H9 (cell line): ENCODE measurements at regions not wholly inside any gene's neighbourhood (a gene's known extent, or its start where the extent isn't known, plus 50 kb on each side); places are given as distances from the start of the nearest gene placed in this dataset.

Experiments
- DNase-seq: peaks from one replicate; pipeline ENCODE4 v3.0.0-alpha.2; 2017
- H2AFZ ChIP-seq: one replicate; pipeline ENCODE4 v1.6.1; 2013; ENCODE audit warnings: mild to moderate bottlenecking, low read length, control low read depth, moderate library complexity
- H2AK5ac ChIP-seq: 2 replicates; pipeline ENCODE4 v1.6.1; 2013; ENCODE audit warnings: low read length, control low read depth, mixed read lengths; ENCODE audit not compliant: insufficient read length
- H2BK120ac ChIP-seq: one replicate; pipeline ENCODE4 v1.6.1; 2013; ENCODE audit warnings: low read depth, mild to moderate bottlenecking, low read length, control low read depth, inconsistent platforms; ENCODE audit not compliant: poor library complexity, severe bottlenecking
- H2BK12ac ChIP-seq: 2 replicates; pipeline ENCODE4 v1.6.1; 2013; ENCODE audit warnings: low read length, control low read depth, mixed read lengths, low read depth; ENCODE audit not compliant: insufficient read length
- H2BK15ac ChIP-seq: 2 replicates; pipeline ENCODE4 v1.6.1; 2013; ENCODE audit warnings: low read depth, low read length, control low read depth
- H2BK20ac ChIP-seq: one replicate; pipeline ENCODE4 v1.6.1; 2013; ENCODE audit warnings: low read depth, mild to moderate bottlenecking, low read length, control low read depth, inconsistent platforms; ENCODE audit not compliant: poor library complexity, severe bottlenecking
- H2BK5ac ChIP-seq: 2 replicates; pipeline ENCODE4 v1.6.1; 2013; ENCODE audit warnings: low read length, control low read depth, mixed read lengths; ENCODE audit not compliant: insufficient read length
- H3K14ac ChIP-seq: 2 replicates; pipeline ENCODE4 v1.6.1; 2013; ENCODE audit warnings: low read length, control low read depth; ENCODE audit not compliant: insufficient read depth
- H3K18ac ChIP-seq: 2 replicates; pipeline ENCODE4 v1.6.1; 2013; ENCODE audit warnings: low read depth, mild to moderate bottlenecking, mixed read lengths, low read length, control low read depth; ENCODE audit not compliant: insufficient read length
- H3K23ac ChIP-seq: 2 replicates; pipeline ENCODE4 v1.6.1; 2013; ENCODE audit warnings: low read length, control low read depth, mixed read lengths, low read depth; ENCODE audit not compliant: insufficient read length
- H3K23me2 ChIP-seq: 2 replicates; pipeline ENCODE4 v1.6.1; 2013; ENCODE audit warnings: low read depth, mild to moderate bottlenecking, mixed read lengths, low read length, control low read depth; ENCODE audit not compliant: insufficient read length, poor library complexity, severe bottlenecking
- H3K27ac ChIP-seq: 2 replicates; pipeline ENCODE4 v1.5.1; 2013; ENCODE audit warnings: low read length, control low read depth, mixed read lengths, low read depth; ENCODE audit not compliant: insufficient read length
- H3K27me3 ChIP-seq: 2 replicates; pipeline ENCODE4 v1.6.1; 2013; ENCODE audit warnings: low read length, control low read depth, inconsistent platforms; ENCODE audit not compliant: insufficient read depth
- H3K4ac ChIP-seq: 2 replicates; pipeline ENCODE4 v1.6.1; 2013; ENCODE audit warnings: low read depth, mild to moderate bottlenecking, control low read depth, inconsistent platforms, low read length, moderate library complexity
- H3K4me1 ChIP-seq: 2 replicates; pipeline ENCODE4 v1.6.1; 2013; ENCODE audit warnings: low read length, control low read depth, inconsistent platforms; ENCODE audit not compliant: insufficient read depth
- H3K4me2 ChIP-seq: 2 replicates; pipeline ENCODE4 v1.6.1; 2013; ENCODE audit warnings: low read length, control low read depth, mixed read lengths; ENCODE audit not compliant: insufficient read length, insufficient read depth
- H3K56ac ChIP-seq: 2 replicates; pipeline ENCODE4 v1.6.1; 2013; ENCODE audit warnings: low read depth, mild to moderate bottlenecking, mixed read lengths, low read length, control low read depth; ENCODE audit not compliant: insufficient read length
- H3K79me1 ChIP-seq: 2 replicates; pipeline ENCODE4 v1.6.1; 2013; ENCODE audit warnings: low read depth, mild to moderate bottlenecking, moderate library complexity, low read length, control low read depth, inconsistent platforms; ENCODE audit not compliant: insufficient read depth, poor library complexity, severe bottlenecking
- H3K79me2 ChIP-seq: 2 replicates; pipeline ENCODE4 v1.6.1; 2013; ENCODE audit warnings: low read length, control low read depth, inconsistent platforms; ENCODE audit not compliant: insufficient read depth
- H3K9ac ChIP-seq: 2 replicates; pipeline ENCODE4 v1.6.1; 2013; ENCODE audit warnings: low read length, control low read depth, mixed read lengths; ENCODE audit not compliant: insufficient read length; ENCODE audit errors: extremely low read depth
- H3K9me3 ChIP-seq: one replicate; pipeline ENCODE4 v1.6.1; 2013; ENCODE audit warnings: low read depth, low read length, inconsistent platforms; ENCODE audit not compliant: control insufficient read depth
- H3T11ph ChIP-seq: one replicate; pipeline ENCODE4 v1.6.1; 2013; ENCODE audit warnings: mild to moderate bottlenecking, low read length, control low read depth, inconsistent platforms
- H4K20me1 ChIP-seq: one replicate; pipeline ENCODE4 v1.6.1; 2013; ENCODE audit not compliant: control insufficient read depth, insufficient read length, insufficient read depth
- H4K5ac ChIP-seq: 2 replicates; pipeline ENCODE4 v1.6.1; 2013; ENCODE audit warnings: low read depth, mild to moderate bottlenecking, mixed read lengths, low read length, control low read depth; ENCODE audit not compliant: insufficient read length
- H4K8ac ChIP-seq: replicated peaks from 2 replicates; pipeline ENCODE4 v1.6.1; 2013; ENCODE audit warnings: low read length, control low read depth, mixed read lengths, low read depth; ENCODE audit not compliant: insufficient read length
- H4K91ac ChIP-seq: 2 replicates; pipeline ENCODE4 v1.6.1; 2013; ENCODE audit warnings: low read depth, mild to moderate bottlenecking, moderate library complexity, mixed read lengths, low read length, control low read depth; ENCODE audit not compliant: insufficient read length
- H3K27ac Mint-ChIP-seq, 3 experiments: 2 replicates in 2 of 3; 3 replicates in 1 of 3; pipeline ENCODE4 v1.8.0; 2020 to 2021; ENCODE audit warnings: mixed read lengths in 3 of 3, mild to moderate bottlenecking in 1 of 3, moderate library complexity in 1 of 3
- H3K27me3 Mint-ChIP-seq: 2 replicates; pipeline ENCODE4 v1.8.0; 2021; ENCODE audit warnings: low read depth, mild to moderate bottlenecking, moderate library complexity, mixed read lengths
- H3K36me3 Mint-ChIP-seq, 3 experiments: 2 replicates in 2 of 3; 3 replicates in 1 of 3; pipeline ENCODE4 v1.8.0; 2020 to 2021; ENCODE audit warnings: low read depth in 3 of 3, mixed read lengths in 3 of 3; ENCODE audit not compliant: insufficient read depth in 1 of 3
- H3K4me1 Mint-ChIP-seq, 2 experiments: 2 replicates each; pipeline ENCODE4 v1.8.0; 2020; ENCODE audit warnings: mixed read lengths in 2 of 2
- H3K4me3 Mint-ChIP-seq, 2 experiments: 2 replicates in 1 of 2; 3 replicates in 1 of 2; pipeline ENCODE4 v1.8.0; 2020 to 2021; ENCODE audit warnings: mild to moderate bottlenecking in 2 of 2, mixed read lengths in 2 of 2, moderate library complexity in 1 of 2
- H3K9me3 Mint-ChIP-seq, 2 experiments: 2 replicates in 1 of 2; 3 replicates in 1 of 2; pipeline ENCODE4 v1.8.0; 2020; ENCODE audit warnings: mild to moderate bottlenecking in 2 of 2, mixed read lengths in 2 of 2, moderate library complexity in 1 of 2
- WGBS: extraction: QIAGEN DNeasy Blood & Tissue Kit; methylation state at CpG from one replicate; pipeline ENCODE4 v1.1.7; 2013; ENCODE audit warnings: missing lambda C conversion rate, low lambda C conversion rate, mixed read lengths; ENCODE audit not compliant: insufficient read length; ENCODE audit errors: extremely low coverage; 5-methylcytosine and 5-hydroxymethylcytosine counted together
- TF ChIP-seq, protein P1 (sequence below): fragments of 200-600 bp; sonication (generic); conservative IDR thresholded peaks from 3 replicates; pipeline ENCODE4 v1.8.0; 2021; ENCODE audit warnings: antibody characterized with exemption, mild to moderate bottlenecking

DNA sequence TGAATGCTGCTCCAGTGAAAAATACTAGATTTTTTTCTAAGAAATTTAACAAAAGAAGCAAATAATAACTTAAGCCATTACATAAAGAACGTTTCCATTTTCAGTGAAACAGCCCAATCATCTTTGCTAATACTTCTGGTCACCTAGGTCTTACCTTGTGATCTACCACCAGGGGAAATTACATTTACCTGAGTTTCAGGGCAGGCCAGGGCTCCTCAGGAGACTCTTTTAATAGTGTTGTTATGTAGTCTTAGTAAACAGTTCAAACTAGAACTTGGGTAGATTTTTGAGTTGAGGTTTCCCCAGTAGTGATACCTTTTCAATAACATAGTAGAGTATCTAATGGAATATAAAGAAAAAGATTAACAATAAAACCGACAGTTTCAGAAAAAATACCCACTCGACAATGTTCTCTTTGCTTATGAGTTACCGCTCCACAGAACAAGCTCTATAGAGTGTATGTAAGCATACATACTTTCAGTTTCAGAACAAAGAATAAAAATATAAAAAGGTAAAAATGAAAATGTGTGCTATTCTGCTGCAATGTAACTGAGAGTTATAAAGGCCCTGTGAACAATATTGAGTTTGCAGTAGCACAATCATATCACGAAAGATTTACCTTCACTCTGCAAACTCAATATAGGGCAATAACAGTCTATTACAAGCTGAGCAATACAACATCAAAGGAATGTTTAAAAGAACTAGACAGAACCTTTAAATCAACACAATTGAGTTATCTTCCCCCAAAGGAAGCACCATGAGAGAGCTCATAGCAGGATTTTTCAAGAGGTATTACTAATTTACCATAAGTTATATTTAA is 165.8 kb downstream of the ATOH1 start:
- Mint-ChIP-seq H3K27me3 (no peaks in the 10 kb centered on the region), H3K36me3 (no peaks in the 10 kb centered on the region), H3K27ac (no peak overlapping the region), H3K4me3 (no peak overlapping the region), H3K4me1 (peaks cover 3 to 5% of the 10 kb centered on the region in 2 experiments; a peak in 2 of 4 replicates), H3K9me3 (no peaks in the 10 kb centered on the region)
- H4K8ac ChIP-seq, result no peak overlapping the region
- no peak overlapping the region for H3K4ac ChIP-seq
- no peak overlapping the region for H4K5ac ChIP-seq
- H4K91ac ChIP-seq, result no peak overlapping the region
- no peak overlapping the region for H3K23ac ChIP-seq
- H2AK5ac ChIP-seq, result no peak overlapping the region
- no peak overlapping the region for H2BK5ac ChIP-seq
- DNase-seq, result no peak
- H3K18ac ChIP-seq, result no peak overlapping the region
- no peak overlapping the region for H2BK15ac ChIP-seq
- H3K9me3 ChIP-seq, result no peaks in the 10 kb centered on the region
- no CpG with 5 or more reads among the region's 5 CpGs for WGBS
- H3K4me1 ChIP-seq, result no peaks in the 10 kb centered on the region
- no peak overlapping the region for H2BK120ac ChIP-seq
- H3K56ac ChIP-seq, result no peak overlapping the region
- H2BK20ac ChIP-seq, result no peak overlapping the region
- H3K4me2 ChIP-seq, result no peak overlapping the region
- TF ChIP-seq, protein P1, sequence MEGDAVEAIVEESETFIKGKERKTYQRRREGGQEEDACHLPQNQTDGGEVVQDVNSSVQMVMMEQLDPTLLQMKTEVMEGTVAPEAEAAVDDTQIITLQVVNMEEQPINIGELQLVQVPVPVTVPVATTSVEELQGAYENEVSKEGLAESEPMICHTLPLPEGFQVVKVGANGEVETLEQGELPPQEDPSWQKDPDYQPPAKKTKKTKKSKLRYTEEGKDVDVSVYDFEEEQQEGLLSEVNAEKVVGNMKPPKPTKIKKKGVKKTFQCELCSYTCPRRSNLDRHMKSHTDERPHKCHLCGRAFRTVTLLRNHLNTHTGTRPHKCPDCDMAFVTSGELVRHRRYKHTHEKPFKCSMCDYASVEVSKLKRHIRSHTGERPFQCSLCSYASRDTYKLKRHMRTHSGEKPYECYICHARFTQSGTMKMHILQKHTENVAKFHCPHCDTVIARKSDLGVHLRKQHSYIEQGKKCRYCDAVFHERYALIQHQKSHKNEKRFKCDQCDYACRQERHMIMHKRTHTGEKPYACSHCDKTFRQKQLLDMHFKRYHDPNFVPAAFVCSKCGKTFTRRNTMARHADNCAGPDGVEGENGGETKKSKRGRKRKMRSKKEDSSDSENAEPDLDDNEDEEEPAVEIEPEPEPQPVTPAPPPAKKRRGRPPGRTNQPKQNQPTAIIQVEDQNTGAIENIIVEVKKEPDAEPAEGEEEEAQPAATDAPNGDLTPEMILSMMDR, result no peak
- no peak overlapping the region for H2BK12ac ChIP-seq
- no peak overlapping the region for H3K27ac ChIP-seq
- H4K20me1 ChIP-seq, result no peaks in the 10 kb centered on the region
- H2AFZ ChIP-seq, result no peak overlapping the region
- no peaks in the 10 kb centered on the region for H3K27me3 ChIP-seq
- H3K23me2 ChIP-seq, result no peaks in the 10 kb centered on the region
- H3K79me2 ChIP-seq, result no peaks in the 10 kb centered on the region
- H3K9ac ChIP-seq, result no peak overlapping the region
- no peak overlapping the region for H3K14ac ChIP-seq
- H3K79me1 ChIP-seq, result no peaks in the 10 kb centered on the region
- H3T11ph ChIP-seq, result no peak overlapping the region
